MM.1S (cell line): ENCODE measurements at regions not wholly inside any gene's neighbourhood (a gene's known extent, or its start where the extent isn't known, plus 50 kb on each side); places are given as distances from the start of the nearest gene placed in this dataset.

Experiments used
- EZH2 ChIP-seq: fragments of 300-600 bp; sonication (generic); optimal IDR thresholded peaks from 2 replicates; pipeline ENCODE3; 2017; ENCODE audit warnings: low read depth, mild to moderate bottlenecking, antibody characterized with exemption, low read length, mixed read lengths
- EZH2phosphoT487 ChIP-seq: fragments of 300-600 bp; sonication (generic); IDR thresholded peaks from 2 replicates; pipeline ENCODE4 v1.6.1; 2018; ENCODE audit warnings: antibody characterized with exemption, low read length
- TF ChIP-seq, protein P1 (sequence below): fragments of 300-600 bp; sonication (generic); IDR thresholded peaks from 2 replicates; pipeline ENCODE4 v1.5.1; 2016; ENCODE audit warnings: antibody characterized with exemption, low read length, mixed read lengths

DNA sequence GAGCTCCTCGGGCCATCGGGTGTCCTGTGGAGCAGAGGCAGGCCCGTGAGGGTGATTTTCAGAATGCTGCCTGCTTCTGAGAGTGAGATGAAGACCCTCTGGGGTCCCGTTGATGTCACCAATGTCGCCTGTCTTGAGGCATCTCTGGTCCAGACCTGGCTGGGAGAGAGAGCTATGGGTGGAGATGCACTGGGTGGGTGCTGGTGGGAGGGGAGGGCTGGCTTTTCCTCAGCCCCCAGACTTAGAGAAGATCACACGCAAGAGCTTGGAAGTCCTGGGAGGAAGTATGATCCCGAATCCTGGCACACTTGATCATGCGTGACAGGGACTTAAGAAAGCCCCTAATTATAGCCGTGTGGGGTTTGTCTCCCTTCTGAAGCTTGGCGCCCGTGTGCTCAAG, 103.2 kb upstream of the CD93 start:
- TF ChIP-seq EZH2 (no peak), EZH2phosphoT487 (no peak)
- TF ChIP-seq, protein P1, sequence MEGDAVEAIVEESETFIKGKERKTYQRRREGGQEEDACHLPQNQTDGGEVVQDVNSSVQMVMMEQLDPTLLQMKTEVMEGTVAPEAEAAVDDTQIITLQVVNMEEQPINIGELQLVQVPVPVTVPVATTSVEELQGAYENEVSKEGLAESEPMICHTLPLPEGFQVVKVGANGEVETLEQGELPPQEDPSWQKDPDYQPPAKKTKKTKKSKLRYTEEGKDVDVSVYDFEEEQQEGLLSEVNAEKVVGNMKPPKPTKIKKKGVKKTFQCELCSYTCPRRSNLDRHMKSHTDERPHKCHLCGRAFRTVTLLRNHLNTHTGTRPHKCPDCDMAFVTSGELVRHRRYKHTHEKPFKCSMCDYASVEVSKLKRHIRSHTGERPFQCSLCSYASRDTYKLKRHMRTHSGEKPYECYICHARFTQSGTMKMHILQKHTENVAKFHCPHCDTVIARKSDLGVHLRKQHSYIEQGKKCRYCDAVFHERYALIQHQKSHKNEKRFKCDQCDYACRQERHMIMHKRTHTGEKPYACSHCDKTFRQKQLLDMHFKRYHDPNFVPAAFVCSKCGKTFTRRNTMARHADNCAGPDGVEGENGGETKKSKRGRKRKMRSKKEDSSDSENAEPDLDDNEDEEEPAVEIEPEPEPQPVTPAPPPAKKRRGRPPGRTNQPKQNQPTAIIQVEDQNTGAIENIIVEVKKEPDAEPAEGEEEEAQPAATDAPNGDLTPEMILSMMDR: no peak
